NCI-H1092 treated with DMSO at 0.1 percent for 48 hours (cell line): ENCODE measurements at regions not wholly inside any gene's neighbourhood (a gene's known extent, or its start where the extent isn't known, plus 50 kb on each side); places are given as distances from the start of the nearest gene placed in this dataset.
A peak's percentile ranks its signal among the peaks of the same experiment; 100 is the strongest.

Experiments
- DNase-seq: peaks from one replicate; lab custom pipeline; 2025; lab: John Stamatoyannopoulos, UW

DNA sequence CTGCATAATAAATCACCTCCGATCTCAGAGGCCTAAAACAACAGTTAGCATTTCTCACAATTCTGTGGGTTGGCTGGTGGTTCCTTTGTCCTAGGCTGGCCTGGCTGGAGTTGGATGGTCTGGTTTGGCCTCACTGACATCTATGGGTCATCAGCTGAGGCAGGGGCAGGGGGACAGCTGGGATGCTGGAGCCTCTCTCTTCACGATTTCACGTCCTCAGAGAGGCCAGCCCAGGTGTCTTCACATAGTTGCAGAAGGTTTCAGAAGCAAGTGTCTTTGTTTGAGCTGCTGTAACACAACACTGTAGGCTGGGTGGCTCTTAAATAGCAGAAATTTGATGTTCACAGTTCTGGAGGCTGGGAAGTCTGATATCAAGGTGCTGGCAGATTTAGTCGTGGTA, 155.5 kb upstream of the CACNA1E start:
- DNase-seq = no peak

DNA sequence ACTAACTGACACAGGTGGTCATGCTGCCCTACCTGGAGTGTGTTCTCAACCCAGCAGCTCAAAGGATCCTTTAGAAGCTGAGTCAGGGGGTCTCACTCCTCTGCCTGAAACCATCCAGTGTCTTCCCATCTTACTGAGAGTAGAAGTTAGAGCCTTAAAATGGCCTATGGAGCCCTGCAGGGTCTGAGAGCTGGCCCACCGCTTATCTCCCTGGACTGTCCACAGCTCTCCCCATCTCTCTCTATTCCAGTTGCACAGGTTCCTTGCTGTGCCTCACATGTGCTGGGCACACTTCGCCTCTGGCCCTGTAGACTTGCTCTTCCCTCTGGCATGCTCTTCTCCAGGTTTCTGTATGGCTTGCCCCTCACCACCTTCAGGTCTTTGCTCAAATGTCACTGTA, 148.6 kb upstream of the CACNA1E start:
- DNase-seq = no peak

DNA sequence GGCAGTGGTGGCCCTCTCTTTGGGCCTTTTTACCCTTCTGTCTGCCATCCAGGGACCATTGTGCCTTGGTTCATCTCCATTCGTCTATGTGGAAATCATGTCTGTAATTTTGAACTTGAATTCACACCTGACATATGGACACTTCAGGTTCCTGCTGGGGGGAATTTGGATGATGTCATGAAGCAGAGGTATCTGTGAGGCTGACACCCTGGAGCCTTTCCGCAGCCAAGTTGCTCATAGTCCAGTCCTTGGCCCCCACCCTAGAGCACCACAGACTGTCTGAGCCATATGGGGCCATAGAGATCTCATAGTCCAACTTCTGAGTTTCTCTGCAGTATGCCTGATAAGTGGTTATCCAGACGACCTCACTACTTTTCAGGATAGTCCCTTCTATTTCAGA, 147.7 kb upstream of the CACNA1E start:
- no peak for DNase-seq

DNA sequence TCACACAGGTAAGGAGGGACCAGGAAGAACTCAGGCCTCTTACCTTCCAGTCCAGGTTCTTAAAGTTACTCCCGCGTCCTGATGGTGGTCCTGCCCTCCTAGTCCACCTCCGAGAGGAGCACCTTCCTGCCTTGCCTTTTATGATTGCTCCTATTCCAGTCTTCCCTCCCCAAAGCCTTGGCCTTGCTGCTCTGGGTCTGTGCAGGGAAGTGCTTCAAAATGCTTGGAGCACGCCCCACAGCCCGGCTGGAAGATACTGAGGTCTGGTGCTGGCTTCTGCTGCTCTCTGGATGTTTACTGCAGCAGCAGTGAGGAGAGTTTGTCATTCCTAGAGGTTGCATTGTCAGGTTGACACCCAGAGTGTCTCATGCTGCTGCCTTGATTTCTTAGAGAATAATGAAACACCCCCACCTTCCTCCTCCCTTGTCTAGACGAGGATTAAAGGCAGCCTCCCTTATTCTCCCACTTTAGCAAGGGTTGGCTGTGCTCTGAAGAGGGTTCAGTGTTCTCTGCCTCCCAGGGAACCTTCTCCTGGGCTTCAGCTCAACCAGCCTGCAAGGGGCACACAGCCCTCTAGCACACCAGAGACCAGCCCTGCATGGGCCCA, 142.2 kb upstream of the CACNA1E start:
- no peak for DNase-seq

DNA sequence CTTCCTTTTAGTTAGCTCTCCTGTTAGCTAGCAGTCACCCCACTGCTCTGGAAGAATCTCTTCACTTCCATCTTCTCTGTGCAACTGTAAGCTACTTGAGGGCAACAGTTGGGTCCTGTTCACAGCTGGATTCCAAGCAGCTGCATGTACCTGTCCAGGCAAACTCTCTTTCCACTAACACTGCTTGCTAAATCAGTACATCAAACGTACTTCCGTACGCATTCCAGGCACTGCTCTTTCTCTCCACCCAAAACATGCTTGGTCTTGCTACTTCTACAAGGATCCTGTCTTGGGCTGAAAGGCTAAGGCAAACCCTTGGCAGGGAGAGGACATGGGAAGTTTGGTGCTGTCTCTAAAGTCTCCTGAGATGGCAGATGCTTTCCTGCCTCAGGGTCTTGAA, 139.2 kb upstream of the CACNA1E start:
- no peak for DNase-seq

DNA sequence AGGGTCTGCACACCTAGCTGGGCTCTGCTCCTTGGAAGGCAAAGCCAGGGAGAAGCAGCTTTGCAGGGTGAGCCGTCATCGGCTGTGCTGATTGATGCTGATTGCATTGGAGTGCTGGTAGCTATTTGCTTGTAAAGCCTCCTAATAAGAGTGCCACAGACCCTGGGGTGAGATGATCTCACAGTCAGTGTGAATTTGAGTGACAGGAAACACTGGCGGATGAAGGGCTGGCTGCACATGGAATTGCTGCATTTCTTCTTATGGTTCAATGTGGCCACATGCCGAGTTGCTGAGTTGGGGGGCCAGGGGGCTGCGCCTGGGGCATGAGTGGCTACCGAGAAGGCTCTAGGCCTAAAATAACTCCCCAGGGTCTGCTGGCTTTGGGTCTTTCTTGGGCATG, 138.2 kb upstream of the CACNA1E start:
- no peak for DNase-seq

DNA sequence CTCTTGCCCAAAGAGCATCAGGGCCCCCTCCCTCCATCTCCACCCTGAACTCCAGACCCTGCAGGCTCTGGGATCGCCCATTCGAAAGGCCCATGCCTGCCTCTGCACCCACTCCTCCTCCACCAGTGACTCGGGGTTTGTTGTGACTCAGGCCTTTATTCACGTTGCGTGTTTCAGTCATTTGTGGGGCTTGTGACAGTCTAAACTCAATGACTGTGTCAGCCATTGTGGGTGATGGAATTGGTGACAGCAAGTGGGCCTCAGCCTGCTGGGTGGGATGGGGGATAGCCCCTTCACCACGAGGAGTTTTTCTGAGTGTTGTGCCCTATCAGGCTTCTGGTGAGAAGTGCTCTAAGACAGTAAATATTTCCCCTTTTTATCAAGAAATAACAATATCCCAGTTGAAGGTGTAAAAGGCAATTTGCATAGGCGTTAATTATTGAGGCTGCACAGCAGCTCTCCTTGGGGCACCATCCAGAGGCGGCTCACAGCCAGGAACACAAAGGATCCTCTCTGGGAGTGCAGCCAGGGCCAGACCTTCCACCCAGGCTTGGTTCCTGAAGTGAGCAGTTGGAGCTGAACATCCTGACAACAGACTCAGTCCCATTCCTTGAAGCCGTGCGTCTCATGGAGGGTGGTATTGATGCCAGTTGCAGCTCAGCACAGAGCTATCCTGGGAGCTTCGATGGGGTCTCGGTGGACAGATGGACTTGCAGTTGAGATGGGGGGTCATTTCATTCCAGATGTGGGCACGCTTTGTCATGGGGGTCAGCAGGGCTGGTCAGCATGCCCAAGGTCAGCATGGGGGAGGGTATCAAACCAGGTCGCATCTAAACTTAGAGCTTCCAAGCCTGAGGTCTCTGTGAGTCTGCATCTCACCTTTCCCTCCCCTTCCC, 135.6 kb upstream of the CACNA1E start:
- no peak for DNase-seq

DNA sequence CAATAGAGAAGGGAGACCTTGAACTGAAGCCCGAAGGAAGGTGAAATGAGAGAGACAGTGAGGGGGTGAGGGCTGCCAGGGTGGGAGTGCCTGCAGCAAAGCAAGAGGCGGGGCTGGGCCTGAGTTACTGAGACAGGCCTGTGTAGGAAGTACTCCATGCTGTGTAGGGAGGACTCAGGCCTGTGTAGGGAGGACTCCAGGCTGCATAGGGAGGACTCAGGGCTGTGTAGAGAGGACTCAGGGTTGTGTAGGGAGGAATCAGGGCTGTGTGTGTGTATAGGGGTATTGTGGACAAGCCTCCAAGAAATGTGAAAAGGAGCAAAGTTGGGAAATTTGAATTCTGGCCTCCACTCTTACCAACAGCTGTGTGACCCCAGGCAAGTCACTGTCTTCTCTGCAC, 133.8 kb upstream of the CACNA1E start:
- DNase-seq = no peak

DNA sequence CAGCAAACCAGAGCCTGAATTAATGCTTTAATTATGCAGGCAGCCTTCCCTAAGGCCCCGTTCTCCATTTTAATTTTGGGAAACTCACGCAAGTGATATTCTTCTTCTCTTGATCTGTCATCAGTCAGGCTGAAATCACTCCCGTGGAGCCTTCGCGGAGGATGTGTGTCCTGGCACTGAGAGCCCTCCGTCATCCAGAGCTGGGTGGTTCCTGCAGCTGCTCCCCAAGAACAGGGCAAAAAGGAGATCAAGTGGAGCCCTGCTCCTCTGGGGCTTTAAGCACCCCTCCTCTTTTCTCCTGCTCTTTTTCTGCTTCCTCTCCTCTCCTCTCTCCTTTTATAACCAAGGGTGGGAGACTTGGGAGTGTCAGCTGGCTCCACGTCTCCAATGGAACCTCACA, 133.2 kb upstream of the CACNA1E start:
- no peak for DNase-seq

DNA sequence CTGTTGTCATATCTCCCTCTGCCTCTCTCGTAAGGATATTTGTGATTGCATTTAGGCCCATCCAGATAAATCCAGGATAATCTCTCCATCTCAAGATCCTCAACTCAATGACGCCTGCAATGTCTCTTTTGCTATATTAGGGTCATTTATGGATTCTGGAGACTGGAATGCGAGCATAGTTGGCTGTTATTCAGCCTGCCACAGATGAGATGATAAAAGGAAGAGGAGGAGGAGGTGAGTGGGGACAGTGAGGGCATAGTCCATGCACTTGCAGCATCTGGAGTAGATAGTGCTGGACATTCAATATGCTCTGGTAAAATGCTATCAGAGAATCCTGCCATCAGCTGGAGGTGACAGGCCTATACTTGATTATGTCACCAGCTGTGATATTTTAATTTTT, 131.6 kb upstream of the CACNA1E start:
- no peak for DNase-seq

DNA sequence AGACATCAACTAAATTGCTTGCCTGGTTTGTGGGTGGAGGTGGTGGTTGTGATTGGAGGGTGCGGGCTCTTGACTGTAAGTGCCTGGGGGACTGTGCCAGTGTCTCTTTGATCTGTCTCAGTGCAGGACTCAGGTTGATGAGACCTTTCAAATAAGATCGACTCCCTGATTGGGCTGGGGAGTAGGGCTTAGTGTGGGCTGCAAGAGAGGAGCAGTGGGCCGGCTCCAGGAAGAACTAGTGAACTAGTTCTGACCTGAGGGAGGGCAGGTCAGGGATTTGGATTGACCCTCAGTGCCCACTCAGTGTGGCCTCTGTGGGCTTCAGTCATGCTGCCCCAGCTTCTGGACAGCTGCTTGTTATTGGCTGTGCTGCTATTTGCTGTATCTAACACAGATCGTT, 130.6 kb upstream of the CACNA1E start:
- no peak for DNase-seq

DNA sequence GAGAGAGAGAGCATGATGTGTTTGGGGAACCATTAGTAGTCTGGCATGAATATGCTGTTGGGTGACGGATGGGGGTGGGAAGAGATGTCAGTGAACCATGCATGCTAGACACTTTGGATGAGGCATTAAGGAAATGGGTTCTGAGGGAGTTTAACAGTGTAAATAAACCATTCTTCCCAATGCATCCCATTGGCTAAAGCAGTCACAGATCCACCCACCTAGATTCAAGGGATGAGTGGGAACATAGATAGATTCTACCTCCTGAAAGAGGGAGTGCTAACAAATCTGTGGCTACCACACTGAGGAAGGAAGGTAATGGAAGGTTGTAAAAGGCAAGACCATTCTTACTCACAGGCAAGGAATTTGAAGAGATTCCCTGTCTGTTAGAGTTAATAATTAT, 129.8 kb upstream of the CACNA1E start:
- no peak for DNase-seq

DNA sequence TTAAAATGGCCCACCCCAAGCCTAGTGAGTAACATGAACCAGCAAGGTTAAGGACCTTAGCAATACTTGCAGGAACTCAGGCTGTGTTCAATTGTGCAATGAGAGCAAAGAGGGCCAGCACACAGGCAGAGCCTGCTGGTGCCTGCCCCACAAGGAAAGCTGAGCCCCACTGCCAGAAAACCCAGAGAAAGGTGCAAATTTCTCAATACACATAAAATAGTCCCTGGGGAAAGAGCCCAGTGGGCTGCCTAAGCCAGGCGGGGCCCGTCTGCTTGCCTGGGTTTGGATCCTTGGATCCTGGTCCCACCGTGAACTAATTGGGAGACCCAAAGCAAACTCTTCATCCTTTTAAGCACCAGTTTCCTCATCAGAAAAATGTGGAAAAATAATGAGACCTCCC, 128.5 kb upstream of the CACNA1E start:
- DNase-seq = no peak

DNA sequence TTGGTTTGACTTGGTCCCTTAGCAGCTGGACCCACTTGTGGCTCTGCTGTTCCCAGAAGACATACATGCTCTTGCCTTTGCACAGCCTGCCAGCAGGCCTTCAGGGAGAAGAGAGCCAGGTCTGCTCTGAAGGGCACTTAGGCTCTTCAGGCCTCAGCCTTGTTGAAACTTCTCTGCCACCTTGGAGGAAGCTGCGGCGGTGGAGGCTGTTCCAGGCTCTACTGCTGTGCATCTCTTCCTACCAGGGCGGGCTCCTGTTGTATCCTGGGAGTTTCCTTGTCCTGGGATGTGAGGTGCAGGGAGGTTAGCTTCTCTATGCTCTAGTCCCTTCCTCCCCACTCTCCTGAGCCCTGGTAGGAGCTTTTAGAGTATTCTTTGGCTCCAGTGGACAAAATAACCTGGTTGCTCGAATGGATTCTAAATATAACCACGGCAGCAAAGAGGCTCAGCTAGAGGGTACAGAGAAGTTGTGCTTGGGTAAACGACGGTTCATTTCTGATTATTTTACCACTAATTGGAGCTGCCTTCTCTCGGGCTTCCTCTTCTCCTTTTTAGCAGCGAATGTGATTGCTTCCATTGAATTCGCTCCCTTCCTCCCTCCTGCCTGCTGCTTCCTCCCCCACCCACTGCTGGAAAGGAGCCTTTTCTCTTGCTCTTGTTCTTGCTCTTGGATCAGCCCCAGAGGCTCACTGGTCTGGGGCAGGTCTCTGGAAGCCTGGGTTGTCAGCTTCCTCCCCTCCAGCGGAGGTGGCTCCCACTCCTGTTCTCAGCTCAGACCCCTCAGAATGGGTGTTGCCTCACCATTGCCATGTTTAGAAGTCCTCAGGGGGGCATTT, 126.6 kb upstream of the CACNA1E start:
- DNase-seq = no peak

DNA sequence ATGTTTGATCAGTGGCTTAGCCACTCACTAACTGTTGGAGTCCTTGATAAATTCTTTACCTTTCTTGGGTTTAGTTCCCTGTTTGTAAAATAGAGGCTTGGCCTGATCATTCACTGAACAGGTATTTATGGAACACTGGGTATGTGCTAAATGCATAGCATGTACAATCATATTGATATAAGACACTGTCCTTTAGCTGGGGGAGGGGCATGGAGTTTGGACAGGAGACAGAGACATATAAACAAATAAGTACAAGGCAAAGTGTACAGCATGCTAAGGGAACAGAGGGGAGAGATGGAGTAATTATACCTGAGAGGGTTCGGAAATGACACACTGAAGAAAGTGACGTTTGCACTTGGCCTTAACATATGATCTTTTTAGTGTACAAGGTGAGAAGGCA, 124.3 kb upstream of the CACNA1E start:
- DNase-seq = no peak

DNA sequence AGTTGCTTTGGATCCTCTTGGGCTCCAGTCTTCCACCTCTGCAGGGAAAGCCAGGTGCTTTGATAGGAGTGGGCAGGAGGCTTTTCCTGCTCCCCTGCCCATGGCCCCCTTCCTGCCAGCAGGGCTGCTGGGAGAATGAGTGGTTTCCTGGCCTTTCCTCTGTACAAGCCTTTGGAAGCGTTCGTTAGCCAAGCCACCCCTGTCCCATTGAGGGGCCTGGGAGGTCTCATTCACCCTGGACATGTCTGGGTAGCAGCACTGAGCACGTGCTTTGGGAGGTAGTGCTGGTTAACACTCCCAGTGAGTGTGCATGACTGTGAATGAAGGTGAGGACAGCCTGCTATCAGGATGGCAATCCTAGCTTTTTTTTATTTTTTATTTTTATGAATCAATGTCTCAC, 118.5 kb upstream of the CACNA1E start:
- DNase-seq = no peak

DNA sequence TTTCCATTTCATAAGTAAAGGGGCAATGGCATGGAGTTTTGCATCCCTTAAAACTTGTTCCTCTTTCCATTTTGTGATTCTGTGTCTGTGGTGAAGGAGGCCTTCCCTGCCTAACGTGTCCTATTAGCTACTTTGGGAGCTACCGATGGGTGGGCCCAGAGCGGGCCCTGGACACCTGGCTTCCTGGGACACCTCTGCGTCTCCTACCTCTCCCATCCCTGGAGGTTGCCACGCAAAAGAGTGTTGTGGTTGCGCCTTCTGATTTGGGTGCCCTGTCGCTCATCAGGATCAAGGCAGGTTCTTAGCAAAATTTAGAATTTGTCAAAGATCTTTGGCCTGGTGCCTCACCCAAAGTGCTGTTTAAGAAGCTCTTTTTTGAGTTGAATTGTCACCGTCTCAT, 116.4 kb upstream of the CACNA1E start:
- DNase-seq = no peak

DNA sequence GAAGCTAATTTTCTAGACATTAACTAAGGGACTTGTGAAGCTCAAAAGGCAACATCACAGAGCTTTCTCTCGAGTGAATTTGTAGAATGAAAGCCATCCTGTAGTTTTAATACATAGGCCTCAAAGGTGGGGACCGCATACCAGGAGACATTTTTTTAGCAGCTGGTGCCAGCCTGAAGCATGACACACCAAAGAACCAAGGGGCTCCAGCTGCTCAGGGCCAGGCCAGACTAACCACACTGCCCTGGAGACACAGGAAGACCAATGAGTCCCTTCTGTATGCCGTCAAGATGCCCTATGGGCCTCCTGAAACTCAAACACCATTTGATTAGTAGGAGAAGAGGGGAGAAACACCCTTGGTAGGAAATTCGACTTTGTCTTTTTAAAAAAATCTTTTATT, 113.9 kb upstream of the CACNA1E start:
- DNase-seq = no peak

DNA sequence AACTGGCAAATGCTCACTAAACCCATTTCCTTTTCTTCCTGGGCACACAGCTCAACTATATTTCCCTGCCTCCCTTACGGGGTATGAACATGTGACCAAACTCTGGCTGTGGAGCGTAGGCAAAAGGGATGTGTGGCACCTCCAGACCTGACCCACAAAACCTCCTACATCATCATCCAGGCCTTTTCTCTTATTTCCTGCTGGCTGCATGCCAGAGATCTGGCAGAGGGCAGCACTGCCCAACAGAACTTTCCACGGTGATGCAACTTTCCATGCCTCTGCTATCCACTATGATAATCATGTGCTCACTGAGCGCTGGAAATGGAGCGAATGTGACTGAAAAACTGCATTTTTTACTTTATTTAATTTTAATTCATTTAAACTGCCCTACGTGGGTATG, 99.6 kb upstream of the CACNA1E start:
- DNase-seq = no peak

DNA sequence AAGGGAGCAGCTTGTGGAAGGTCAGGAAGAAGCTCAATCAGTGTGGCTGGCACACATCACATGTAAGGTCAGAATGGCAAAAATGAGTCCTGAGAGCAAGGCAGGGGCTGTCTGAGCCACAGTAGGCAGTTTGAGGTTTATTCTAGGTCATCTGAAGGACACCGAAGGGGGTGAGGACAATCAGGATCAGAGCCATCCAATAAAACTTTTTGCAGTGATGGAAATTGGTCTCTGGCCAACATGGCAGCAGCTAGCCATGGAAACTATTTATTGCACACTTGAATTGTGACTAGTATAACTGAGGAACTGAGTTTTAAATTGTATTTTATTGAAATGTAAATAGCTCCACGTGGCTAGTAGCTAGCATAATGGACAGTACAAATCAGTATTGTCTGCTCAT, 97.0 kb upstream of the CACNA1E start:
- DNase-seq = peak; percentile 67

DNA sequence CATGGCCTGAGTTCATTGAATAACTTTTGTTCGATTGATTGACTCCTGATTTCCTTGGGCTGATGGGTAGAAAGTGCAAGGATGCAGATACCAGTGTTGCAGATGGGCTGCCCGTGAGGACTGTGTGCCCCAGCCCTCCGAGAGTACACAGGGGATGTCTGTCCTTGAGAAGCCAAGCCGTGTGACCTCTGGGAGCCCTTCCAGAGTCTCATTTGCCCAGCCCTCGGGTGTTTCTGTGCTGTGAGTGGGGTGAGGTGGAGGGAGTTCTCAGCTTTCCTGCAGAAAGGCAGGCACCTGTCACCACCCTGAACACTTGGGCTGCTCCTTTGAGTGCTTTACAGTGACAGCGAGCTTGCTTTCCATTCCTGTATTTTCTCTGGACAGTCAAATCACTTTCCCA, 96.4 kb upstream of the CACNA1E start:
- peak; percentile 33 for DNase-seq

DNA sequence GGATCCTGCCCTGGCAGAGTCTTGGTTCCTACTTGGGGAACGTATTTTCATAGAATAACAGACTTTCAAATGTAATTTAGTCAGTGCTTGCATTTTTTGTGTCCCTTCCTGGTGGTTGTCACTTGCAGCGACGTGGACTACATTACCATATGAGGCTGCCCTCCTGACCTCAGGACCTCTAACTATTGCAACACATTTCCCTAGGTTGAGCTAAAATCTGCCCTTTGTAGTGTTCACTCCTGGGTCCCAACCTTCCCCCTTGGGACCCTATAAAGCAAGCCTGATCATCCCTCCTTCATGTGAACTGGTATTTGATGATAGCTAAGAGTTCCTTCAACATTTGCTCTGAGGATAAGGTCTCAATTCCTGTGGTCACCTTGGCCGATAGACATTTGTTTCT, 95.6 kb upstream of the CACNA1E start:
- no peak for DNase-seq
